Sigmoid colon (tissue), 6 donors: ENCODE measurements at regions not wholly inside any gene's neighbourhood (a gene's known extent, or its start where the extent isn't known, plus 50 kb on each side); places are given as distances from the start of the nearest gene placed in this dataset.

Experiments
- DNase-seq: peaks from one replicate; pipeline ENCODE4 v3.0.0-alpha.2; 2019
- H3K27ac ChIP-seq, 4 donors: fragments of 200-600 bp; sonication (generic); one replicate each; pipeline ENCODE4 v1.5.1; 2016 to 2019; ENCODE audit warnings: mild to moderate bottlenecking in 1 of 4
- H3K27me3 ChIP-seq, 3 donors: fragments of 200-600 bp; sonication (generic); one replicate each; pipeline ENCODE4 v1.5.1; 2019; ENCODE audit warnings: mild to moderate bottlenecking in 1 of 3
- H3K36me3 ChIP-seq, 4 donors: fragments of 200-600 bp; sonication (generic); one replicate each; pipeline ENCODE4 v1.5.1; 2016 to 2019
- H3K4me1 ChIP-seq, 4 donors: fragments of 200-600 bp; sonication (generic); one replicate each; pipeline ENCODE4 v1.5.1; 2017 to 2019
- H3K4me3 ChIP-seq, 4 donors: fragments of 200-600 bp; sonication (generic); one replicate each; pipeline ENCODE4 v1.5.1; 2017 to 2019; ENCODE audit warnings: mild to moderate bottlenecking in 2 of 4, moderate library complexity in 1 of 4
- H3K9me3 ChIP-seq, 4 donors: fragments of 200-600 bp in 3 of 4; sonication (generic) in 3 of 4; one replicate each; pipeline versions ENCODE4 v1.5.1 to v1.6.1; 2013 to 2019
- EP300 ChIP-seq, 4 donors: sonication (generic); formaldehyde crosslinking; IDR thresholded peaks; one replicate each; pipeline ENCODE4 v1.6.1; 2017; ENCODE audit warnings: antibody characterized with exemption in 4 of 4
- POLR2A ChIP-seq, 2 donors: fragments of 450-650 bp; IDR thresholded peaks; one replicate each; pipeline ENCODE4 v1.6.1; 2016; ENCODE audit warnings: antibody characterized with exemption in 2 of 2, mild to moderate bottlenecking in 2 of 2, moderate library complexity in 2 of 2
- POLR2AphosphoS5 ChIP-seq, 4 donors: sonication (generic); formaldehyde crosslinking; IDR thresholded peaks; one replicate each; pipeline ENCODE4 v1.6.1; 2017; ENCODE audit warnings: antibody characterized with exemption in 4 of 4
- WGBS, 2 donors: extraction: QIAGEN DNeasy Blood & Tissue Kit; methylation state at CpG; one replicate each; pipeline ENCODE4 v1.1.7; 2013; 5-methylcytosine and 5-hydroxymethylcytosine counted together
- intact Hi-C: fragments of 100-400 bp; cut with DNase I; formaldehyde crosslinking; loops from one replicate; pipeline ENCODE4 v1.15.1; 2023
- TF ChIP-seq, protein P1 (sequence below), 4 experiments: fragments of 450-650 bp in 3 of 4; fragments of 200-600 bp in 1 of 4; IDR thresholded peaks; one replicate each; pipeline ENCODE4 v1.5.1; 2016 to 2019; ENCODE audit warnings: antibody characterized with exemption in 4 of 4, mild to moderate bottlenecking in 3 of 4, moderate library complexity in 2 of 4
- donor health status: healthy with polysubstance abuse.
- donor health status: healthy.

DNA sequence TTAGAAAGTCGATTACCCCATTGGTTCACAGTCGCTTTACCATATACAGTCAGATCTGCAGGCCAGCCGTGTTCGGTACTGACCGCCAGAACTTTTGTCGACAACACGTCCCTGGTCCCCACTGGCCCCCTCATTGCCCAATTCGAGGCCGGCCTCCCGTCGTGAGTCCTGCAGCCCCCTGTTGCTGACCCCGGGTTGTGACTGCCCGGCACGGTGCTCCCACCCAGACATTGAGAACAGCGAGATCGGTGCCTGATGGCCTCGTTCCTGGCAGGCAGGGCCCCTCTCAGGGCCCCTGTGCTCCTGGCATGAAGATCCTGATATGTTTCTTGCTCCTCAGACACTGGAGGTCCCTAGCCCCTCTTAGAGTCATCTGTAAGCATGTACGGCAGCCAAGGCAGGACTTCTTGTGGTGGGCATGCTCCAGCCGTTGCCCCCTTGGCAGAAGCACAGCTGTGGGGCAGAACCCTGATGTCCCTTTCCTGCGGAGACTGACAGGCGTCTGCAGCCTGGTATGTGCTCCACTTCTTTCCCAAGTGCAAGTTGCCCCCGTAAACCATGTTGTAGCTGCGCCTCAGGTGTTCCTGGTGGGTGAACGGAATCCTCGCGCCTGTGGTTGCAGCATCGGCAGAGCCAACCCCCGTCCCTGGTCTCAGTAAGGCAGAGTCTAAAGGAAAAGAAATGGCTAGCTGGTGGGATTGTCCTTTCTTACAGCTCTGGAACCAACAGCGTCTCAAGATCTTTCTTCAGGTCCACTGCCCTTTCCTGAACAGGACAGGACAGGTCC lies 123.2 kb upstream of the SPACA7 start:
- TF ChIP-seq, protein P1, sequence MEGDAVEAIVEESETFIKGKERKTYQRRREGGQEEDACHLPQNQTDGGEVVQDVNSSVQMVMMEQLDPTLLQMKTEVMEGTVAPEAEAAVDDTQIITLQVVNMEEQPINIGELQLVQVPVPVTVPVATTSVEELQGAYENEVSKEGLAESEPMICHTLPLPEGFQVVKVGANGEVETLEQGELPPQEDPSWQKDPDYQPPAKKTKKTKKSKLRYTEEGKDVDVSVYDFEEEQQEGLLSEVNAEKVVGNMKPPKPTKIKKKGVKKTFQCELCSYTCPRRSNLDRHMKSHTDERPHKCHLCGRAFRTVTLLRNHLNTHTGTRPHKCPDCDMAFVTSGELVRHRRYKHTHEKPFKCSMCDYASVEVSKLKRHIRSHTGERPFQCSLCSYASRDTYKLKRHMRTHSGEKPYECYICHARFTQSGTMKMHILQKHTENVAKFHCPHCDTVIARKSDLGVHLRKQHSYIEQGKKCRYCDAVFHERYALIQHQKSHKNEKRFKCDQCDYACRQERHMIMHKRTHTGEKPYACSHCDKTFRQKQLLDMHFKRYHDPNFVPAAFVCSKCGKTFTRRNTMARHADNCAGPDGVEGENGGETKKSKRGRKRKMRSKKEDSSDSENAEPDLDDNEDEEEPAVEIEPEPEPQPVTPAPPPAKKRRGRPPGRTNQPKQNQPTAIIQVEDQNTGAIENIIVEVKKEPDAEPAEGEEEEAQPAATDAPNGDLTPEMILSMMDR (IDR thresholded peaks at IDR 0.05) = no peak
- TF ChIP-seq POLR2A (IDR thresholded peaks at IDR 0.05) = no peak
- no peak for TF ChIP-seq POLR2AphosphoS5 (IDR thresholded peaks at IDR 0.05)
- TF ChIP-seq EP300 (IDR thresholded peaks at IDR 0.05) = no peak
- 85 to 87% methylated on average over 29 of the region's 29 CpGs for WGBS, 2 donors
- DNase-seq = no peak
- Histone ChIP-seq H3K4me1 (peaks cover 0 to 10% (median 0%) of the 10 kb centered on the region in 4 donors), H3K9me3 (no peaks in the 10 kb centered on the region), H3K4me3 (no peak overlapping the region), H3K27ac (no peak overlapping the region), H3K36me3 (no peaks in the 10 kb centered on the region), H3K27me3 (peaks cover 0 to 8% (median 0%) of the 10 kb centered on the region in 3 donors)
- intact Hi-C loops = no loop called here

DNA sequence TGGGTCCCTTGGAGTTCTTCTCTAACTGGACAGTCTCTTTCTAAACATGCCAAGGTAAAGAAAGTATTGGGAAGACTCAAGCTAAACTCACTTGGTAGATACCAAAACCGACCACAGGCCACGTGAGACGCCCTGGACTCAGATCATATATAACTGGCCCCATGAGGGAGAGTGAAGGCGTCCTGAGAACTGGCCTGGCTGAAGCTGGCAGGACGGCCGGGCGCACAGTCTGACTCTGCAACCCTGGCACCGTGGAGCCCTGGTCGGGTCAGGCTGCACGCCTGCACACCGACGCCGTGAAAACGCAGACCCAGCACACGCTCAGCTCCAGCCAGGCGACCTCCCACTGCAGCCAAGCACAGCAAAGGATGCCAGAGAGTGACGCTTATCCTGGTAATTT lies 122.5 kb upstream of the SPACA7 start:
- Histone ChIP-seq H3K4me3 (no peak overlapping the region), H3K27ac (no peak overlapping the region), H3K36me3 (no peaks in the 10 kb centered on the region), H3K9me3 (no peaks in the 10 kb centered on the region), H3K27me3 (peaks cover 0 to 8% (median 0%) of the 10 kb centered on the region in 3 donors), H3K4me1 (peaks cover 0 to 5% (median 0%) of the 10 kb centered on the region in 4 donors)
- DNase-seq = no peak
- intact Hi-C loops = no loop called here
- no peak for TF ChIP-seq EP300 (IDR thresholded peaks at IDR 0.05)
- TF ChIP-seq, protein P1 (IDR thresholded peaks at IDR 0.05) = no peak
- 90 to 92% methylated on average over 17 of the region's 17 CpGs for whole genome bisulfite sequencing, 2 donors

DNA sequence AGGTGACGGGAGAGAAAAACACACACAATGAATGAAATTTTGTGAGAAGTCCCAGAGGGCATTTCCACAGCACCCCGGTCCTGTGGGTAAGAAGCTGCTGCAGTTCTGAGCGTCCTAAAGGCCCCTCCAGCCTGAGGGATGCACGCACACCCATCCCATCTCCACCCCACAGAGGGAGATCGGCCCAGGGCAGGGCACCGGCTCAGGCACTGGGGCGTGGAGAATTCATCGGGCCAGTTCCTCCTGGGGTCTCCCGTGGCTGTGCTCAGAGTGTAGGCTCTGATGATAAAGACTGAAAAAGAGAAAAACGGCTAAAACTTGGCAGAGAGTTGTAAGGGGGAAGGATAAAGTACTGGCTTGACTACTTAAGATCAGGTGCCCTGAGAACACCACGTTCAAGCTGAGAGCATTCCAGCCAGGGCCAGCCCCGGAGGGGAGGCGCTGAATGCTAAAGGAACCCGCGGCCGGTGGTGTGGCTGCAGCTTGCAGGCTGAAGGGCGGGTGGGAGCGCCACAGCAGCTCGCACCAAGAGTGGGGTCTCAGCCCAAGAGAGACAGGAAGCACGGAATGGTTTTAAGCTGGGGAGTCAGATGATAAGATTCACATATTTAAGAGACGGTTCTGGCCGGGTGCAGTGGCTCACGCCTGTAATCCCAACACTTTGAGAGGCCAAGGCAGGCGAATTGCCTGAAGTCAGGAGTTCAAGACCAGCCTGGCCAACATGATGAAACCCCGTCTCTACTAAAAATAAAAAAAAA lies 121.9 kb upstream of the SPACA7 start:
- no peak for TF ChIP-seq POLR2A (IDR thresholded peaks at IDR 0.05)
- TF ChIP-seq POLR2AphosphoS5 (IDR thresholded peaks at IDR 0.05) = no peak
- TF ChIP-seq EP300 (IDR thresholded peaks at IDR 0.05) = no peak
- TF ChIP-seq, protein P1 (IDR thresholded peaks at IDR 0.05) = no peak
- intact Hi-C loops = no loop called here
- no peak overlapping the region for H3K27ac ChIP-seq
- no peak overlapping the region for H3K4me3 ChIP-seq
- no peak for DNase-seq
- H3K9me3 ChIP-seq = no peaks in the 10 kb centered on the region
- WGBS, 2 donors = 75 to 79% methylated on average over 25 of the region's 25 CpGs
- no peaks in the 10 kb centered on the region for H3K36me3 ChIP-seq
- H3K4me1 ChIP-seq = no peaks in the 10 kb centered on the region
- H3K27me3 ChIP-seq = peaks cover 0 to 8% (median 0%) of the 10 kb centered on the region in 3 donors

DNA sequence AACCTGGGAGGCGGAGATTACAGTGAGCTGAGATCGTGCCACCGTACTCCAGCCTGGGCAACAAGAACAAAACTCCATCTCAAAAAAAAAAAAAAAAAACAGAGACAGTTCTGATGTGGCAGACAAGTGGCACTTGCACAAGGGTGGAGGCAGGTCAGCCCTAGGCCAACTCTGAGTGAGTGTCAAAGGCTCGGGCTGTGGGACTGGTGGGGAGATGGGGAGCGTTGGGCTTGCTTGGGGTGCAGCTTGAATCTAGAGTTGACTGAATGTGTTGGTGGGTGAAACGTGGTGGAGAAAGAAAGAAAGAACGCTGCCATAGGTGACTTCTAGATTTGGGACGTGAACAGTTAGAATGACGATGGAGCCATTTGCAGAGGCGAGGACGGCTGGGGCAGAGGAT lies 121.3 kb upstream of the SPACA7 start:
- Histone ChIP-seq H3K27me3 (peaks cover 0 to 8% (median 0%) of the 10 kb centered on the region in 3 donors), H3K36me3 (no peaks in the 10 kb centered on the region), H3K4me1 (no peaks in the 10 kb centered on the region), H3K27ac (no peak overlapping the region), H3K4me3 (no peak overlapping the region), H3K9me3 (no peaks in the 10 kb centered on the region)
- no peak for DNase-seq
- TF ChIP-seq, protein P1 (IDR thresholded peaks at IDR 0.05) = no peak
- TF ChIP-seq EP300 (IDR thresholded peaks at IDR 0.05) = no peak
- TF ChIP-seq POLR2A (IDR thresholded peaks at IDR 0.05) = no peak
- TF ChIP-seq POLR2AphosphoS5 (IDR thresholded peaks at IDR 0.05) = no peak
- intact Hi-C loops = no loop called here
- WGBS, 2 donors = 92 to 93% methylated on average over 11 of the region's 11 CpGs
